ENCODE measurements at regions not wholly inside any gene's neighbourhood (a gene's known extent, or its start where the extent isn't known, plus 50 kb on each side); places are given as distances from the start of the nearest gene placed in this dataset.

- TF ChIP-seq HDAC2 (IDR thresholded peaks at IDR 0.05; ENCODE audit: borderline replicate concordance in 1 of 2, low read depth in 2 of 2, low read length in 2 of 2): no peak
- TF ChIP-seq POLR2A (IDR thresholded peaks at IDR 0.05; ENCODE audit: control extremely low read depth in 1 of 2, low read depth in 2 of 2, low read length in 2 of 2): no peak
- no peak for TF ChIP-seq CBX8 (IDR thresholded peaks at IDR 0.05; ENCODE audit: borderline replicate concordance, low read depth, low read length)
- TF ChIP-seq SP2 (IDR thresholded peaks at IDR 0.05; ENCODE audit: low read length): no peak
- TF ChIP-seq KDM5A (IDR thresholded peaks at IDR 0.05; ENCODE audit: low read length): no peak
- TF ChIP-seq ZNF274 (IDR thresholded peaks at IDR 0.05; ENCODE audit: borderline replicate concordance, extremely low read depth, low read length): no peak
- no peak for TF ChIP-seq TBP (IDR thresholded peaks at IDR 0.05; ENCODE audit: low read depth, low read length)
- TF ChIP-seq MAFK (IDR thresholded peaks at IDR 0.05; ENCODE audit: low read depth, low read length): no peak
- TF ChIP-seq YY1 (IDR thresholded peaks at IDR 0.05; ENCODE audit: low read depth, low read length): no peak
- no peak for TF ChIP-seq EGR1 (IDR thresholded peaks at IDR 0.05; ENCODE audit: borderline replicate concordance, low read depth, low read length)
- no peak for TF ChIP-seq HDAC6 (IDR thresholded peaks at IDR 0.05; ENCODE audit: low read depth, low read length)
- TF ChIP-seq RXRA (IDR thresholded peaks at IDR 0.05; ENCODE audit: insufficient read depth, low read depth, low read length): no peak
- no peak for TF ChIP-seq NRF1 (IDR thresholded peaks at IDR 0.05; ENCODE audit: low read depth, low read length)
Measured at GRCh38 chr13:67506407-67506806, 276.3 kb upstream of the PCDH9 start (continued).

All from H1 (cell line).